CD4-positive, alpha-beta T cell (primary cell): ENCODE measurements at regions not wholly inside any gene's neighbourhood (a gene's known extent, or its start where the extent isn't known, plus 50 kb on each side); places are given as distances from the start of the nearest gene placed in this dataset.

Experiments used
- ATAC-seq: fragments of 200-7000 bp; cut with Tn5 transposase; one replicate; pipeline ENCODE4 v1.10.0; 2022; ENCODE audit warnings: mild to moderate bottlenecking; ENCODE audit not compliant: poor library complexity
- CTCF ChIA-PET: fragments of 350-600 bp; sonication (Branson Sonifier 250); formaldehyde crosslinking; loops from one replicate; lab custom pipeline; 2021; ENCODE audit warnings: antibody characterized with exemption, inconsistent platforms; lab: Charles Lee
- POLR2A ChIA-PET: fragments of 350-600 bp; sonication (Branson Sonifier 250); formaldehyde crosslinking; loops from one replicate; lab custom pipeline; 2021; ENCODE audit warnings: antibody characterized with exemption, inconsistent platforms; lab: Charles Lee
- DNase-seq, 14 experiments: peaks; one replicate each; pipeline ENCODE4 v3.0.0-alpha.2; 2013 to 2020; ENCODE audit warnings: mixed read lengths in 2 of 14
- H3K27ac ChIP-seq, 2 donors: one replicate each; pipeline versions ENCODE4 v1.5.1 to v1.7.0; 2013; ENCODE audit warnings: low read length in 2 of 2, low read depth in 1 of 2, mild to moderate bottlenecking in 1 of 2
- H3K27me3 ChIP-seq, 2 experiments: 1 replicate in 1 of 2; 2 replicates in 1 of 2; pipeline versions ENCODE4 v1.6.1 to v1.7.0; 2013; ENCODE audit warnings: low read length in 2 of 2, control low read depth in 1 of 2, mild to moderate bottlenecking in 1 of 2, moderate library complexity in 1 of 2; ENCODE audit not compliant: insufficient read depth in 2 of 2, control insufficient read depth in 1 of 2
- H3K36me3 ChIP-seq: one replicate; pipeline ENCODE4 v1.6.1; 2013; ENCODE audit warnings: low read length, control low read depth; ENCODE audit not compliant: insufficient read depth
- H3K4me1 ChIP-seq: one replicate; pipeline ENCODE4 v1.6.1; 2013; ENCODE audit warnings: low read length, control low read depth; ENCODE audit not compliant: insufficient read depth
- H3K4me3 ChIP-seq: one replicate; pipeline ENCODE4 v1.5.1; 2013; ENCODE audit warnings: mild to moderate bottlenecking, low read length, moderate library complexity
- H3K9me3 ChIP-seq, 2 experiments: 1 replicate in 1 of 2; 2 replicates in 1 of 2; pipeline versions ENCODE4 v1.6.1 to v1.7.0; 2013; ENCODE audit warnings: low read length in 2 of 2, mild to moderate bottlenecking in 2 of 2, control low read depth in 1 of 2, moderate library complexity in 1 of 2; ENCODE audit not compliant: control insufficient read depth in 1 of 2, insufficient read depth in 1 of 2
- H3K27ac Mint-ChIP-seq: one replicate; pipeline ENCODE4 v1.8.0; 2020; ENCODE audit warnings: mixed read lengths
- H3K27me3 Mint-ChIP-seq: one replicate; pipeline ENCODE4 v1.8.0; 2021; ENCODE audit warnings: mixed read lengths
- H3K36me3 Mint-ChIP-seq: one replicate; pipeline ENCODE4 v1.8.0; 2021; ENCODE audit warnings: low read depth, mixed read lengths
- H3K4me1 Mint-ChIP-seq: one replicate; pipeline ENCODE4 v1.8.0; 2021; ENCODE audit warnings: low read depth, mixed read lengths
- H3K4me3 Mint-ChIP-seq: one replicate; pipeline ENCODE4 v1.8.0; 2020; ENCODE audit warnings: mild to moderate bottlenecking, mixed read lengths
- H3K9me3 Mint-ChIP-seq: one replicate; pipeline ENCODE4 v1.8.0; 2020; ENCODE audit warnings: mixed read lengths
- intact Hi-C, 2 experiments: fragments of 100-400 bp; cut with DNase I in 1 of 2; cut with micrococcal nuclease in 1 of 2; formaldehyde crosslinking; loops; one replicate each; pipeline versions ENCODE4 v1.15.1 to v1.9.0; 2023 to 2025; cut with DNase I, micrococcal nuclease
- TF ChIP-seq, protein P1 (sequence below): fragments of 200-600 bp; IDR thresholded peaks from one replicate; pipeline ENCODE4 v1.8.0; 2022; ENCODE audit warnings: antibody characterized with exemption, mild to moderate bottlenecking

DNA sequence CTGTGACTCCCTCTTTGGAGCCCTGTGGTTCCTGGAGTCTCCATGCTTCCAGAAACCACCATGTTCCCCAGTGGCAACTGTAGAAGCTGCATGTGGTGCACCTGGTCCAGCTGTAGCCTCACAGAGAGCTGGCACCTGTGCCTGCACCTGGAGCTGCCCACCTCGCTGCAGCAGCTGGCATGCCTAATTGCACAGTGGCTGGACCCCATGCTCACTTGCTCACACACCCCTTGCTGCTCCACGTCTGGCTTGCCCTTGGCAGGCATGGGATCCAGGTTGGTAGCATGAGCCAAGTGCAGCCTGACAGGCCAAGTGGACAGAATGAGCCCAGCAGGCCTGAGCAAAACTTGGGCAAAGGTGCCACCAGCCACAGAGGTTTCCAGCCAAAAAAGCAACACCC is 680.1 kb downstream of the MATN1 start:
- H3K4me3 ChIP-seq = no peak overlapping the region
- H3K36me3 ChIP-seq = no peaks in the 10 kb centered on the region
- Mint-ChIP-seq H3K36me3 (no peaks in the 10 kb centered on the region), H3K27me3 (peaks cover 14% of the 10 kb centered on the region), H3K9me3 (peaks cover 3% of the 10 kb centered on the region), H3K4me3 (no peak overlapping the region), H3K27ac (no peak overlapping the region), H3K4me1 (no peaks in the 10 kb centered on the region)
- H3K9me3 ChIP-seq = peaks cover 4 to 23% of the 10 kb centered on the region in 2 experiments
- TF ChIP-seq, protein P1, sequence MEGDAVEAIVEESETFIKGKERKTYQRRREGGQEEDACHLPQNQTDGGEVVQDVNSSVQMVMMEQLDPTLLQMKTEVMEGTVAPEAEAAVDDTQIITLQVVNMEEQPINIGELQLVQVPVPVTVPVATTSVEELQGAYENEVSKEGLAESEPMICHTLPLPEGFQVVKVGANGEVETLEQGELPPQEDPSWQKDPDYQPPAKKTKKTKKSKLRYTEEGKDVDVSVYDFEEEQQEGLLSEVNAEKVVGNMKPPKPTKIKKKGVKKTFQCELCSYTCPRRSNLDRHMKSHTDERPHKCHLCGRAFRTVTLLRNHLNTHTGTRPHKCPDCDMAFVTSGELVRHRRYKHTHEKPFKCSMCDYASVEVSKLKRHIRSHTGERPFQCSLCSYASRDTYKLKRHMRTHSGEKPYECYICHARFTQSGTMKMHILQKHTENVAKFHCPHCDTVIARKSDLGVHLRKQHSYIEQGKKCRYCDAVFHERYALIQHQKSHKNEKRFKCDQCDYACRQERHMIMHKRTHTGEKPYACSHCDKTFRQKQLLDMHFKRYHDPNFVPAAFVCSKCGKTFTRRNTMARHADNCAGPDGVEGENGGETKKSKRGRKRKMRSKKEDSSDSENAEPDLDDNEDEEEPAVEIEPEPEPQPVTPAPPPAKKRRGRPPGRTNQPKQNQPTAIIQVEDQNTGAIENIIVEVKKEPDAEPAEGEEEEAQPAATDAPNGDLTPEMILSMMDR = no peak
- POLR2A ChIA-PET = no interaction called here
- CTCF ChIA-PET = no interaction called here
- intact Hi-C loops = no loop called here
- no peak for DNase-seq
- H3K27me3 ChIP-seq = no peaks in the 10 kb centered on the region
- H3K27ac ChIP-seq = no peak overlapping the region
- H3K4me1 ChIP-seq = no peaks in the 10 kb centered on the region
- no peak for ATAC-seq

DNA sequence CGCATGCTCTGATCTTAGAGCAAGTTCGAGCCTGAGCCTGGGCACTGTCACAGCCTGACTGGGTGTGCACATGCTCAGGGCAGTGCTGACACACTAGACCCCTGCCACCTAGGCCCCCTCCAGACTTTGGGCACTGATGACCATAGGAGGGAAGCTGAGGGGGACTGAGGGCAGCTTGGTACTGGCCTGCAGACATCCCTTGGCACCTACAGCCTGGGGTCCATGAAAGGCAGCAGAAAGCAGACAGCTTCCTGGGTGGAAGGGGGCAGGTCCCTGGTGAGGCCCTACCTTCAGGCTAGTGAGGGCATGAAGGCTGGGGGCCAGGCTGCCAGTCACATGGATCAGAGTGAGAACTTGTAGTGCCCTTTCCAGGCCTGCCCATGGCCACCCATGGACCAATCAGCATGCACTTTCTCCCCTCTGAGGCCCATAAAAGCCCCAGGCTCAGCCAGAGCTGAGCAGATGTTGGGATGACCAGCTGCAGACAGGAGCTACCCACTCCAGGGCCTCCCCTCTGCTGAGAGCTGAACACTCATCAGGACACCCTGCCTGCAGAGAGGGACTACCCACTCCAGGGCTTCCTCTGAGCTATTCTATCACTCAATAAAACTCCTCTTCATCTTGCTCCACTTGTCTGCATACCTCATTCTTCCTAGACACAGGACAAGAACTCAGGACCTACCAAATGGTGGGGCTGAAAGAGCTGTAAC is 680.8 kb downstream of the MATN1 start:
- CTCF ChIA-PET = no interaction called here
- intact Hi-C loops = no loop called here

GRCh38 chr1:30041741-30042437 is 681.5 kb downstream of the MATN1 start:
- no peak for ATAC-seq
- Histone ChIP-seq H3K4me1 (no peaks in the 10 kb centered on the region), H3K4me3 (no peak overlapping the region), H3K27me3 (no peaks in the 10 kb centered on the region), H3K9me3 (peaks cover 4 to 23% of the 10 kb centered on the region in 2 experiments), H3K36me3 (no peaks in the 10 kb centered on the region), H3K27ac (no peak overlapping the region)
- TF ChIP-seq, protein P1 = no peak
- H3K27me3 Mint-ChIP-seq = peaks cover 11% of the 10 kb centered on the region
- intact Hi-C loops = no loop called here
- peaks cover 3% of the 10 kb centered on the region for H3K9me3 Mint-ChIP-seq
- no peaks in the 10 kb centered on the region for H3K36me3 Mint-ChIP-seq
- DNase-seq = no peak
- H3K4me1 Mint-ChIP-seq = no peaks in the 10 kb centered on the region
- no peak overlapping the region for H3K4me3 Mint-ChIP-seq
- CTCF ChIA-PET = no interaction called here
- POLR2A ChIA-PET = no interaction called here
- no peak overlapping the region for H3K27ac Mint-ChIP-seq

More for the DNA sequence above, 680.8 kb downstream of the MATN1 start:
- Histone ChIP-seq H3K4me1 (no peaks in the 10 kb centered on the region), H3K27ac (no peak overlapping the region), H3K36me3 (no peaks in the 10 kb centered on the region), H3K9me3 (peaks cover 4 to 23% of the 10 kb centered on the region in 2 experiments), H3K27me3 (no peaks in the 10 kb centered on the region), H3K4me3 (no peak overlapping the region)
- H3K9me3 Mint-ChIP-seq = peaks cover 3% of the 10 kb centered on the region
- H3K27me3 Mint-ChIP-seq = peaks cover 12% of the 10 kb centered on the region
- POLR2A ChIA-PET = no interaction called here
- H3K36me3 Mint-ChIP-seq = no peaks in the 10 kb centered on the region
- H3K27ac Mint-ChIP-seq = no peak overlapping the region
- TF ChIP-seq, protein P1 = no peak
- no peak overlapping the region for H3K4me3 Mint-ChIP-seq
- DNase-seq (no peak), ATAC-seq (no peak)
- no peaks in the 10 kb centered on the region for H3K4me1 Mint-ChIP-seq
